Hippocampal formation (tissue), 2 donors: ENCODE measurements at regions not wholly inside any gene's neighbourhood (a gene's known extent, or its start where the extent isn't known, plus 50 kb on each side); places are given as distances from the start of the nearest gene placed in this dataset.

Experiments
- DNase-seq, 2 donors: peaks; one replicate each; lab custom pipeline; 2025; lab: John Stamatoyannopoulos, UW

GRCh38 chr7:18313965-18314364 lies 181.6 kb upstream of the HDAC9 start:
- DNase-seq = no peak

- no peak for DNase-seq
These were observed 180.3 kb upstream of the HDAC9 start for GRCh38 chr7:18315241-18315640.

- no peak for DNase-seq
These were observed 177.6 kb upstream of the HDAC9 start for GRCh38 chr7:18317941-18318340.

- no peak for DNase-seq
These were observed 175.1 kb upstream of the HDAC9 start for GRCh38 chr7:18320422-18320821.

- no peak for DNase-seq
These were observed 174.5 kb upstream of the HDAC9 start for GRCh38 chr7:18320971-18321567.

- no peak for DNase-seq
These were observed 165.0 kb upstream of the HDAC9 start for GRCh38 chr7:18330548-18330947.

GRCh38 chr7:18336626-18337025 lies 158.9 kb upstream of the HDAC9 start:
- no peak for DNase-seq

GRCh38 chr7:18337048-18337809 lies 158.3 kb upstream of the HDAC9 start:
- DNase-seq = no peak

- DNase-seq = no peak
These were observed 156.5 kb upstream of the HDAC9 start for GRCh38 chr7:18338910-18339523.

GRCh38 chr7:18341756-18342155 lies 153.8 kb upstream of the HDAC9 start:
- no peak for DNase-seq

- no peak for DNase-seq
These were observed 152.5 kb upstream of the HDAC9 start for GRCh38 chr7:18343047-18343446.

GRCh38 chr7:18344536-18344935 lies 151.0 kb upstream of the HDAC9 start:
- DNase-seq = no peak

GRCh38 chr7:18345641-18346234 lies 149.8 kb upstream of the HDAC9 start:
- DNase-seq = peak; percentile 10 to 52

- DNase-seq = no peak
These were observed 148.4 kb upstream of the HDAC9 start for GRCh38 chr7:18347170-18347569.

- no peak for DNase-seq
These were observed 144.9 kb upstream of the HDAC9 start for GRCh38 chr7:18350678-18351077.

GRCh38 chr7:18352339-18353255 lies 143.0 kb upstream of the HDAC9 start:
- peak; percentile 26 to 77 for DNase-seq

- DNase-seq = no peak
These were observed 142.2 kb upstream of the HDAC9 start for GRCh38 chr7:18353339-18353738.

- no peak for DNase-seq
These were observed 141.2 kb upstream of the HDAC9 start for GRCh38 chr7:18354108-18355085.

GRCh38 chr7:18356191-18356645 lies 139.3 kb upstream of the HDAC9 start:
- DNase-seq = peak in 1 of 2 donors; percentile 41

- no peak for DNase-seq
These were observed 137.9 kb upstream of the HDAC9 start for GRCh38 chr7:18357691-18358090.
